K562 (cell line): ENCODE measurements at regions not wholly inside any gene's neighbourhood (a gene's known extent, or its start where the extent isn't known, plus 50 kb on each side); places are given as distances from the start of the nearest gene placed in this dataset.
"Not testable (repeated sequence)": the region's sequence is repeated elsewhere in the genome, so short reads cannot be mapped to it uniquely, and the experiment has no call there.

Experiments used
- ATAC-seq: fragments of 200-7000 bp; cut with Tn5 transposase; 3 replicates; pipeline ENCODE4 v1.9.1; 2020; ENCODE audit warnings: moderate library complexity
- BruUV-seq: library from RNA; stranded (reverse); fragments of 400-500 nt; replicated peaks from 2 replicates; lab custom pipeline; 2021; lab: Mats Ljungman, UMichigan
- CTCF ChIA-PET: fragments of 300-600 bp; formaldehyde crosslinking; extraction: SDS; loops from one replicate; lab custom pipeline; 2021; ENCODE audit warnings: low intra/inter-chr PET ratio; lab: Yijun Ruan, JAX
- POLR2A ChIA-PET: fragments of 300-600, 350-650 bp; sonication (Branson Sonifier 250); formaldehyde crosslinking; extraction: SDS; loops from one replicate; lab custom pipeline; 2021; ENCODE audit warnings: antibody characterized with exemption, inconsistent platforms; lab: Yijun Ruan, JAX
- DNase-seq, 4 experiments: peaks; one replicate each; pipeline versions ENCODE4 v3.0.0 to v3.0.0-alpha.2; 2011 to 2018; ENCODE audit warnings: low spot score in 3 of 4, mixed read lengths in 3 of 4; ENCODE audit errors: extremely low read depth in 1 of 4
- FAIRE-seq: peaks from 2 replicates; lab custom pipeline; 2011; peaks lifted over from hg19 to GRCh38; lab: Jason Lieb, UNC
- H2AFZ ChIP-seq: 2 replicates; pipeline ENCODE4 v1.6.0; 2011; ENCODE audit warnings: low read depth, low read length, control low read depth, inconsistent platforms
- H3K27ac ChIP-seq: fragments of 200-600 bp; 3 replicates; pipeline ENCODE4 v1.8.0; 2011; ENCODE audit warnings: low read depth, mild to moderate bottlenecking, control low read depth, inconsistent platforms, low read length, moderate library complexity, mixed read lengths; ENCODE audit errors: extremely low read depth
- H3K27me3 ChIP-seq, 2 experiments: fragments of 300-600 bp in 1 of 2; 2 replicates in 1 of 2; 3 replicates in 1 of 2; pipeline versions ENCODE4 v1.6.0 to v1.8.0; 2011; ENCODE audit warnings: inconsistent platforms in 2 of 2, low read length in 2 of 2, mild to moderate bottlenecking in 1 of 2, mixed read lengths in 1 of 2, moderate library complexity in 1 of 2; ENCODE audit not compliant: control insufficient read depth in 2 of 2, insufficient read depth in 2 of 2
- H3K36me3 ChIP-seq: fragments of 300-600 bp; 3 replicates; pipeline ENCODE4 v1.8.0; 2011; ENCODE audit warnings: mild to moderate bottlenecking, low read length, inconsistent platforms; ENCODE audit not compliant: control insufficient read depth, insufficient read depth
- H3K4me1 ChIP-seq, 2 experiments: fragments of 200-600 bp in 1 of 2; replicated peaks in 1 of 2; 2 replicates in 1 of 2; 3 replicates in 1 of 2; pipeline versions ENCODE4 v1.5.1 to v1.8.0; 2011; ENCODE audit warnings: inconsistent platforms in 2 of 2, low read length in 2 of 2, mild to moderate bottlenecking in 1 of 2, mixed read lengths in 1 of 2, moderate library complexity in 1 of 2; ENCODE audit not compliant: control insufficient read depth in 2 of 2, insufficient read depth in 2 of 2
- H3K4me2 ChIP-seq: 2 replicates; pipeline ENCODE4 v1.6.1; 2011; ENCODE audit warnings: low read length, control low read depth, inconsistent platforms, mixed read lengths; ENCODE audit not compliant: insufficient read depth
- H3K4me3 ChIP-seq: fragments of 200-600 bp; sonication (generic), shearing (Covaris generic); 2 replicates; pipeline ENCODE4 v1.5.1; 2016; ENCODE audit warnings: control low read depth, inconsistent platforms
- H3K79me2 ChIP-seq: fragments of 200-600 bp; 3 replicates; pipeline ENCODE4 v1.8.0; 2011; ENCODE audit warnings: low read length, inconsistent platforms; ENCODE audit not compliant: control insufficient read depth, insufficient read depth
- H3K9ac ChIP-seq, 2 experiments: 2 replicates each; pipeline versions ENCODE4 v1.6.0 to v1.6.1; 2011; ENCODE audit warnings: low read depth in 2 of 2, low read length in 2 of 2, control low read depth in 1 of 2, inconsistent platforms in 1 of 2, mild to moderate bottlenecking in 1 of 2, mixed read lengths in 1 of 2; ENCODE audit not compliant: insufficient read depth in 1 of 2
- H3K9me1 ChIP-seq: one replicate; pipeline ENCODE4 v1.6.0; 2011; ENCODE audit warnings: inconsistent platforms, mild to moderate bottlenecking, low read length, moderate library complexity; ENCODE audit not compliant: control insufficient read depth, insufficient read depth
- H3K9me3 ChIP-seq: replicated peaks from 2 replicates; pipeline ENCODE4 v1.5.1; 2011; ENCODE audit warnings: low read depth, low read length, inconsistent platforms; ENCODE audit not compliant: control insufficient read depth, insufficient read depth
- H4K20me1 ChIP-seq: replicated peaks from 2 replicates; pipeline ENCODE4 v1.6.1; 2011; ENCODE audit warnings: low read length, inconsistent platforms, mixed read lengths; ENCODE audit not compliant: control insufficient read depth, insufficient read depth
- BACH1 ChIP-seq: fragments of 200-800 bp; sonication (Bioruptor generic); IDR thresholded peaks from 2 replicates; pipeline ENCODE4 v1.6.1; 2016; ENCODE audit warnings: missing genetic modification characterization, missing compliant biosample characterization
- CGGBP1 ChIP-seq: fragments of 250-450 bp; sonication (Bioruptor Pico); IDR thresholded peaks from 2 replicates; pipeline ENCODE4 v1.9.0; 2021; ENCODE audit warnings: mild to moderate bottlenecking
- MCM7 ChIP-seq, 2 experiments: fragments of 450-650 bp; IDR thresholded peaks; 2 replicates each; pipeline ENCODE4 v1.6.1; 2016 to 2018
- PHTF2 ChIP-seq: fragments of 250-450 bp; sonication (Bioruptor Pico); IDR thresholded peaks from 2 replicates; pipeline ENCODE4 v1.5.0; 2021; ENCODE audit warnings: mild to moderate bottlenecking
- RBM39 ChIP-seq: fragments of 200-400 bp; formaldehyde crosslinking; optimal IDR thresholded peaks from 2 replicates; pipeline ENCODE3; 2018; ENCODE audit warnings: low read depth, low read length
- TEAD4 ChIP-seq, 2 experiments: sonication (generic) in 1 of 2; formaldehyde crosslinking in 1 of 2; IDR thresholded peaks; 2 replicates each; pipeline versions ENCODE4 v1.6.1 to v1.8.0; 2012 to 2022; ENCODE audit warnings: borderline replicate concordance in 1 of 2, inconsistent platforms in 1 of 2, low read length in 1 of 2, mild to moderate bottlenecking in 1 of 2, missing genetic modification reagents in 1 of 2
- TRIM25 ChIP-seq: fragments of 450-650 bp; IDR thresholded peaks from 2 replicates; pipeline ENCODE4 v1.7.0; 2016; ENCODE audit warnings: borderline replicate concordance
- ZBTB43 ChIP-seq: sonication (generic); formaldehyde crosslinking; IDR thresholded peaks from 2 replicates; pipeline ENCODE4 v1.8.0; 2023; ENCODE audit warnings: mild to moderate bottlenecking, missing genetic modification reagents
- ZNF398 ChIP-seq: fragments of 250-450 bp; sonication (Bioruptor Pico); IDR thresholded peaks from 2 replicates; pipeline ENCODE4 v1.8.0; 2021; ENCODE audit warnings: moderate library complexity, mild to moderate bottlenecking, inconsistent platforms
- WGBS: fragments of 100-300 bp; shearing (Covaris generic); methylation state at CpG from one replicate; pipeline ENCODE4 v1.1.6; 2016; ENCODE audit warnings: low coverage, mixed read lengths; ENCODE audit not compliant: insufficient coverage; ENCODE audit errors: missing lambda C conversion rate; 5-methylcytosine and 5-hydroxymethylcytosine counted together
- in situ Hi-C: fragments of 300-500 bp; cut with MboI; formaldehyde crosslinking; loops from 4 replicates; pipeline ENCODE4 v1.15.0; 2018; ENCODE audit warnings: inconsistent platforms, mixed read lengths
- intact Hi-C: fragments of 100-400 bp; cut with micrococcal nuclease; formaldehyde crosslinking; loops from 2 replicates; pipeline ENCODE4 v1.14.2; 2022

GRCh38 chr6:169087443-169088041 is 166.1 kb downstream of the THBS2 start (continued):
- TF ChIP-seq ZNF398 (CRISPR knock-in tag) (no peak), PHTF2 (CRISPR knock-in tag) (no peak), ZBTB43 (CRISPR knock-in tag) (no peak), CGGBP1 (CRISPR knock-in tag) (no peak), MCM7 (IDR thresholded peaks at IDR 0.05) (no peak), RBM39 (no peak), BACH1 (no peak), TEAD4 (IDR thresholded peaks at IDR 0.05; ENCODE audit: low read length) (no peak), TEAD4 (CRISPR knock-in tag; IDR thresholded peaks at IDR 0.05; ENCODE audit: borderline replicate concordance) (no peak), TRIM25 (no peak)

- H3K9me3 ChIP-seq, H3K79me2 ChIP-seq, in situ Hi-C loops, H3K9ac ChIP-seq, H4K20me1 ChIP-seq, H3K4me3 ChIP-seq, ATAC-seq, H3K4me2 ChIP-seq, H3K9me1 ChIP-seq, DNase-seq, H3K27ac ChIP-seq, H3K4me1 ChIP-seq, H2AFZ ChIP-seq, CTCF ChIA-PET, FAIRE-seq, intact Hi-C loops, H3K36me3 ChIP-seq, BruUV-seq: not testable (repeated sequence)
- POLR2A ChIA-PET: interaction anchor here (0.7 to 1.2 kb wide), 2 partner anchors 10 to 1096 kb away, joined by 3 to 4 read pairs; no protein-coding TSS in a partner anchor
- H3K27me3 ChIP-seq: peaks cover 2 to 18% of the 10 kb centered on the region in 2 experiments; a peak in 4 of 5 replicates
- 6% methylated on average over 6 of the region's 6 CpGs for WGBS
These were observed 167.0 kb downstream of the THBS2 start for GRCh38 chr6:169086616-169087015.
